Heart left ventricle (tissue), 16 donors: ENCODE measurements at regions not wholly inside any gene's neighbourhood (a gene's known extent, or its start where the extent isn't known, plus 50 kb on each side); places are given as distances from the start of the nearest gene placed in this dataset.

Experiments used
- ATAC-seq, 4 donors: fragments of 200-7000 bp; cut with Tn5 transposase; one replicate each; pipeline ENCODE4 v1.9.1; 2020 to 2022; ENCODE audit warnings: moderate library complexity in 4 of 4, mild to moderate bottlenecking in 3 of 4, moderate number of reproducible peaks in 1 of 4
- DNase-seq, 5 donors: peaks; one replicate each; pipeline ENCODE4 v3.0.0-alpha.2; 2020
- H3K27ac ChIP-seq, 12 donors: fragments of 200-600 bp; sonication (generic) in 4 of 12; one replicate each; pipeline versions ENCODE4 v1.5.0 to v1.8.0; 2016 to 2022; ENCODE audit warnings: mild to moderate bottlenecking in 2 of 12
- H3K27me3 ChIP-seq, 9 donors: fragments of 200-600 bp; sonication (generic) in 2 of 9; one replicate each; pipeline versions ENCODE4 v1.5.1 to v1.8.0; 2016 to 2022; ENCODE audit warnings: mild to moderate bottlenecking in 3 of 9
- H3K36me3 ChIP-seq, 9 donors: fragments of 200-600 bp; sonication (generic) in 2 of 9; one replicate each; pipeline versions ENCODE4 v1.5.0 to v1.8.0; 2018 to 2022; ENCODE audit warnings: mild to moderate bottlenecking in 2 of 9
- H3K4me1 ChIP-seq, 12 donors: fragments of 200-600 bp; sonication (generic) in 4 of 12; one replicate each; pipeline versions ENCODE4 v1.5.0 to v1.8.0; 2016 to 2022; ENCODE audit warnings: mild to moderate bottlenecking in 3 of 12
- H3K4me3 ChIP-seq, 12 donors: fragments of 200-600 bp; sonication (generic) in 4 of 12; one replicate each; pipeline versions ENCODE4 v1.5.0 to v1.8.0; 2017 to 2022; ENCODE audit warnings: mild to moderate bottlenecking in 9 of 12, moderate library complexity in 4 of 12
- H3K9me3 ChIP-seq, 12 donors: fragments of 200-600 bp; sonication (generic) in 4 of 12; one replicate each; pipeline versions ENCODE4 v1.5.0 to v1.8.0; 2016 to 2022; ENCODE audit warnings: mild to moderate bottlenecking in 1 of 12
- CTCF ChIP-seq, 12 donors: fragments of 200-600 bp; sonication (generic) in 4 of 12; IDR thresholded peaks; one replicate each; pipeline versions ENCODE4 v1.5.0 to v1.8.0; 2018 to 2022; ENCODE audit warnings: antibody characterized with exemption in 12 of 12, mild to moderate bottlenecking in 5 of 12
- POLR2A ChIP-seq, 2 donors: fragments of 450-650 bp; IDR thresholded peaks; one replicate each; pipeline ENCODE4 v1.6.1; 2017; ENCODE audit warnings: antibody characterized with exemption in 2 of 2, mild to moderate bottlenecking in 2 of 2, moderate library complexity in 2 of 2
- WGBS, 4 donors: extraction: QIAGEN DNeasy Blood & Tissue Kit in 2 of 4; methylation state at CpG; one replicate each; pipeline versions ENCODE4 v1.1.5 to v1.1.7; 2013 to 2018; 5-methylcytosine and 5-hydroxymethylcytosine counted together
- intact Hi-C, 10 donors: fragments of 100-400 bp; cut with DNase I; formaldehyde crosslinking; loops; one replicate each; pipeline versions ENCODE4 v1.11.1 to v1.14.2; 2022
- donor health status: ischemic (EF 13 %, LVEDD 7.1; RV severe dilation, severe dysfunction).
- donor health status: healthy with polysubstance abuse.
- donor health status: DM: no; HTN: yes; CAD: no.
- donor health status: DM: no; HTN: no; CAD: no.
- donor health status: ischemic (EF 25% LVEDD 6.9; RV normal size, moderate dysfunction).
- donor health status: ischemic (EF 25% LVEDD 5.7; RV mildly dilated, moderate dysfunction).
- donor health status: healthy.
- donor health status: DM: yes; HTN: yes; CAD: no.
- donor health status: ischemic (EF 35%, LVEDD 5.7; RV mildly dilated, moderate dysfunction).
- donor health status: nonischemic (EF 11% LVEDD 7.7; RV severe dilation, severe dysfunction).
- donor health status: DM: yes; HTN: yes; CAD: no.
- donor health status: PGD.
- donor health status: ischemic (EF 29% LVEDD 5.4; RV normal size, mild dysfunction).
- donor health status: nonischemic (EF 23%, LVEDD 6.1; RV moderate dilation, normal function).

DNA sequence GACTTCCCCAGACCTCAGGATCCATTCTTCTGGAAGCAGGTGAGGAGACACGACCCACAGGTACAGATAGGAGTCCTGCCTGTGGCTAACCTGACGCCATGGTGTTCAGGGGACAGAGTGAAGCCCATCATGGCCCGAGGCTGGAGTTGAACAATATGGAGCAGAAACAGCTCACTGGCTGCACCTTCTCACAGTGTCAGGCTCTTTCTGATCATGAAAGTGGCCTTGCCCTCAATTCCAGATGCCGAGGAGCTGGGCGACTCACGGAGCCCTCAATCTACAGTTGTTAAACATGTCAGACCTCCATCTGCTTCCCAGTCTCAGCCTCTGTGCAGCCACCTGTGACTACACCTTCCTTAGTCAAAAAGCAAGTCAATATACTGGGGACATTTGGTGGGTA is 110.8 kb upstream of the SMAD3 start:
- DNase-seq, result no peak
- Histone ChIP-seq H3K4me3 (no peak overlapping the region), H3K36me3 (no peaks in the 10 kb centered on the region), H3K9me3 (no peaks in the 10 kb centered on the region), H3K27ac (no peak overlapping the region), H3K27me3 (no peaks in the 10 kb centered on the region), H3K4me1 (peaks cover 0 to 25% (median 0%) of the 10 kb centered on the region in 12 donors)
- intact Hi-C loops, result loop anchor here in 1 of 10 donors (10.0 kb wide), 1 partner anchor 60 kb away; no protein-coding TSS in a partner anchor
- TF ChIP-seq POLR2A (IDR thresholded peaks at IDR 0.05) (no peak), CTCF (IDR thresholded peaks at IDR 0.05) (no peak)
- WGBS, 4 donors, result 88 to 95% (median 94%) methylated on average over 6 of the region's 6 CpGs
- ATAC-seq, result no peak

DNA sequence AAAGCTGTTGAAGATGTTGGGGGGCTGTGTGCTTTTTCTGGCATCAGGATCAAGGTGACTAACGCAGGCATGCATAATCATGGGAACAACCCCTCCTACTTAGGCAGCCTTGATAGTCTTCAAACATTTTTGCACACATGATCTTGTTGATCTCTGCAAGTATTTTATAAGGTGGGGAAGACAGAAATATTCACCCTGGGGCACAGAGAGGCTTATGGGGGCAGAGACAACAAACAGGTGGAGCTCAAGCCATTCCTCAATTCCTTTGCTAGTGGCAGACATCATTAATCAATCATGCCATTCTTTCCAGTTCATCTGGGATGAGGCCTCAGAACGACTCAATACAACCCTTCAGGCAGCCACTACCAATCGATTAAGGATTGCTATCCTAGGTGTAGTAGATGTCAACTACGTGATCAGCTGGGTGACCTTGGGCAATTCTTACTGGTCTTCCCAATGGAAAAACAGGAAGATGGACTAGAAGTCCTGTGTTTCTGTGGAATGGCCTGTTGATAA is 110.3 kb upstream of the SMAD3 start:
- Histone ChIP-seq H3K4me1 (peaks cover 0 to 25% (median 0%) of the 10 kb centered on the region in 12 donors), H3K4me3 (no peak overlapping the region), H3K27me3 (no peaks in the 10 kb centered on the region), H3K27ac (no peak overlapping the region), H3K9me3 (no peaks in the 10 kb centered on the region), H3K36me3 (no peaks in the 10 kb centered on the region)
- TF ChIP-seq CTCF (IDR thresholded peaks at IDR 0.05), result no peak
- no peak for TF ChIP-seq POLR2A (IDR thresholded peaks at IDR 0.05)
- 54 to 57% (median 55%) methylated on average over 4 of the region's 4 CpGs for WGBS, 4 donors
- no peak for DNase-seq
- intact Hi-C loops, result loop anchor here in 1 of 10 donors (10.0 kb wide), 1 partner anchor 60 kb away; no protein-coding TSS in a partner anchor
- no peak for ATAC-seq

- H3K4me1 ChIP-seq, result peaks cover 0 to 25% (median 0%) of the 10 kb centered on the region in 12 donors
- intact Hi-C loops, result loop anchor here in 1 of 10 donors (10.0 kb wide), 1 partner anchor 59 kb away; no protein-coding TSS in a partner anchor
- H3K27ac ChIP-seq, result no peak overlapping the region
- WGBS, 4 donors, result 82 to 94% (median 90%) methylated on average over 2 of the region's 2 CpGs
- no peaks in the 10 kb centered on the region for H3K9me3 ChIP-seq
- no peaks in the 10 kb centered on the region for H3K36me3 ChIP-seq
- DNase-seq (no peak), ATAC-seq (no peak)
- TF ChIP-seq CTCF (IDR thresholded peaks at IDR 0.05), result no peak
- no peak for TF ChIP-seq POLR2A (IDR thresholded peaks at IDR 0.05)
- H3K27me3 ChIP-seq, result no peaks in the 10 kb centered on the region
- H3K4me3 ChIP-seq, result no peak overlapping the region
Measured at GRCh38 chr15:66955871-66956585, 109.4 kb upstream of the SMAD3 start.

DNA sequence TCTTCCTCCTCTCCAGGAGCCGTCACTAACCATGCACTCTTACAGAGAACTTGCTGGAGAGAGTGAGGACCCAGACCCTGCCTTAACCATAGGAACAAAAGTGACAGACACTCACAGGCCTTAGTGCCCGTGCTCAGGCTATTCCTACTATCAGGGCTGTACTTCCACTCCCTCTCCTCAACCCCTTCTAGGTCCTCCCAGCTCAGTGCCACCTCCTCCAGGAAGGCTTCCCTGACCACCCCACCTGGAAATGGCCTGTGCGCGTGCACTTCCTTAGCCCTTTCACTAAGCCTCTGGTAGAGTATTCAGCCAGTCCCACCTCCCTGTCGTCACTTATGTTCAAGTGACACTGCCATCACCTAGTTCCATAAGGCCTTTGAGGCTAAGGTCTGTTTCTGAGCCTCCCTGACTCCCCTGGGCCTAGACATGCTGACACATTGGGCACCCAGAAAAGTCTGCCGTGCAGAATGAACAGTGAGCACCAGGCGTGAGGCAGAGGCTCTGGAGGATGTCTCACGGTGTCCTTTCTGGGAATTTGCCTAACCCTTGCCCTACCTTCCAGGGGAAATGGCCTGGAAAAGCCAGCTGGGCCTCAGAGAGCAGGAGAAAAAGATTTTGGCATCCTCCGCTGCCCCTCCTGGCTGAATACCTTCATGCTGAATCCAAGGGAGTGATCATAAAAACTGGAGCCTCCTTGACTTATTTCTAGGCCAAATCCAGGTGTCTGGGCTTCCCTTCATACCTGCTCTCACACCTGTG is 108.6 kb upstream of the SMAD3 start:
- H3K36me3 ChIP-seq, result no peaks in the 10 kb centered on the region
- no peaks in the 10 kb centered on the region for H3K27me3 ChIP-seq
- intact Hi-C loops, result loop anchor here in 1 of 10 donors (10.0 kb wide), 1 partner anchor 58 kb away; no protein-coding TSS in a partner anchor
- TF ChIP-seq POLR2A (IDR thresholded peaks at IDR 0.05) (no peak), CTCF (IDR thresholded peaks at IDR 0.05) (no peak)
- no peak overlapping the region for H3K4me3 ChIP-seq
- no peak for DNase-seq
- H3K27ac ChIP-seq, result no peak overlapping the region
- no peak for ATAC-seq
- no peaks in the 10 kb centered on the region for H3K9me3 ChIP-seq
- H3K4me1 ChIP-seq, result peaks cover 0 to 21% (median 0%) of the 10 kb centered on the region in 12 donors
- WGBS, 4 donors, result 92 to 95% (median 93%) methylated on average over 7 to 9 of the region's 9 CpGs
